Lung (tissue), 11 donors: ENCODE measurements at regions not wholly inside any gene's neighbourhood (a gene's known extent, or its start where the extent isn't known, plus 50 kb on each side); places are given as distances from the start of the nearest gene placed in this dataset.

Experiments
- ATAC-seq: fragments of 200-7000 bp; cut with Tn5 transposase; one replicate; pipeline ENCODE4 v1.9.1; 2020; ENCODE audit warnings: moderate number of reproducible peaks; ENCODE audit not compliant: insufficient read depth, low FRiP score
- DNase-seq, 3 donors: peaks; one replicate each; pipeline ENCODE4 v3.0.0-alpha.2; 2013 to 2017
- H3K27ac ChIP-seq, 2 donors: one replicate each; pipeline ENCODE4 v1.5.1; 2013; ENCODE audit warnings: mild to moderate bottlenecking in 2 of 2, moderate library complexity in 2 of 2, control low read depth in 1 of 2, inconsistent platforms in 1 of 2, low read depth in 1 of 2, low read length in 1 of 2
- H3K27me3 ChIP-seq, 3 donors: one replicate each; pipeline ENCODE4 v1.5.1; 2013; ENCODE audit warnings: low read length in 2 of 3; ENCODE audit not compliant: control insufficient read depth in 3 of 3, insufficient read depth in 3 of 3
- H3K36me3 ChIP-seq, 4 donors: one replicate each; pipeline ENCODE4 v1.5.1; 2013; ENCODE audit warnings: low read length in 4 of 4, mild to moderate bottlenecking in 1 of 4, moderate library complexity in 1 of 4; ENCODE audit not compliant: control insufficient read depth in 4 of 4, insufficient read depth in 4 of 4
- H3K4me1 ChIP-seq, 5 donors: one replicate each; pipeline ENCODE4 v1.5.1; 2013; ENCODE audit warnings: low read length in 5 of 5, mild to moderate bottlenecking in 2 of 5, moderate library complexity in 1 of 5; ENCODE audit not compliant: control insufficient read depth in 5 of 5, insufficient read depth in 5 of 5
- H3K4me3 ChIP-seq: one replicate; pipeline ENCODE4 v1.5.1; 2013; ENCODE audit warnings: mild to moderate bottlenecking, control low read depth, moderate library complexity
- H3K9ac ChIP-seq, 2 donors: one replicate each; pipeline ENCODE4 v1.5.1; 2013; ENCODE audit warnings: low read length in 2 of 2, control low read depth in 1 of 2; ENCODE audit not compliant: insufficient read depth in 1 of 2
- H3K9me3 ChIP-seq, 4 donors: one replicate each; pipeline ENCODE4 v1.5.1; 2013; ENCODE audit warnings: low read length in 3 of 4, mild to moderate bottlenecking in 1 of 4, moderate library complexity in 1 of 4; ENCODE audit not compliant: control insufficient read depth in 4 of 4, insufficient read depth in 3 of 4
- WGBS, 2 donors: extraction: QIAGEN DNeasy Blood & Tissue Kit; methylation state at CpG; one replicate each; pipeline ENCODE4 v1.1.7; 2013; 5-methylcytosine and 5-hydroxymethylcytosine counted together
- TF ChIP-seq, protein P1 (sequence below): IDR thresholded peaks from 2 replicates; pipeline ENCODE4 v1.5.1; 2012; ENCODE audit warnings: mild to moderate bottlenecking; ENCODE audit errors: control extremely low read depth, extremely low read depth
- donor health status: control.
- donor health status: control.
- donor health status: Bipolar disorder and iron deficiency.
- donor health status: healthy.
- donor health status: DM: yes; HTN: yes; CAD: no.

DNA sequence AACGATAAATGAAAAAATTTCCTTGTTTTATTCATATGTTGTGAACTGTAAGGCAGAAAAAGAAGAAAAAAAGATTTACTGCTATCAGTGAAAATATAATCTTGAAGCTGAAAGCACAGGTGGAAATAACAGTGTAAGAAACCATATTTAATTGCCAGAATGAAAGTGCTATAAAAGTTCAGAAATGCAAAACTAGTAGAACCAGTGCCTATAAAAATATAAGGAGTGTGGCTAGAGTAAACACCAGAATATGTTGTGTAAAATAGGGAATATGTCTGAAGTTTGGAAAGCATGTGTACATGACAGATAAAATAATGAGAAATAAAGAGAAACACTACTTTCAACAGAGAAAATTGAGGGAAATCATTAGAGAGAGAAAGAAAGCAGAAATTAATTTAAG lies 350.5 kb upstream of the NPSR1 start:
- Histone ChIP-seq H3K4me1 (no peaks in the 10 kb centered on the region), H3K4me3 (no peak overlapping the region), H3K27ac (no peak overlapping the region), H3K27me3 (no peaks in the 10 kb centered on the region), H3K9ac (no peak overlapping the region), H3K9me3 (peaks cover 0 to 4% (median 0%) of the 10 kb centered on the region in 4 donors), H3K36me3 (no peaks in the 10 kb centered on the region)
- TF ChIP-seq, protein P1, sequence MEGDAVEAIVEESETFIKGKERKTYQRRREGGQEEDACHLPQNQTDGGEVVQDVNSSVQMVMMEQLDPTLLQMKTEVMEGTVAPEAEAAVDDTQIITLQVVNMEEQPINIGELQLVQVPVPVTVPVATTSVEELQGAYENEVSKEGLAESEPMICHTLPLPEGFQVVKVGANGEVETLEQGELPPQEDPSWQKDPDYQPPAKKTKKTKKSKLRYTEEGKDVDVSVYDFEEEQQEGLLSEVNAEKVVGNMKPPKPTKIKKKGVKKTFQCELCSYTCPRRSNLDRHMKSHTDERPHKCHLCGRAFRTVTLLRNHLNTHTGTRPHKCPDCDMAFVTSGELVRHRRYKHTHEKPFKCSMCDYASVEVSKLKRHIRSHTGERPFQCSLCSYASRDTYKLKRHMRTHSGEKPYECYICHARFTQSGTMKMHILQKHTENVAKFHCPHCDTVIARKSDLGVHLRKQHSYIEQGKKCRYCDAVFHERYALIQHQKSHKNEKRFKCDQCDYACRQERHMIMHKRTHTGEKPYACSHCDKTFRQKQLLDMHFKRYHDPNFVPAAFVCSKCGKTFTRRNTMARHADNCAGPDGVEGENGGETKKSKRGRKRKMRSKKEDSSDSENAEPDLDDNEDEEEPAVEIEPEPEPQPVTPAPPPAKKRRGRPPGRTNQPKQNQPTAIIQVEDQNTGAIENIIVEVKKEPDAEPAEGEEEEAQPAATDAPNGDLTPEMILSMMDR, result no peak
- DNase-seq, result no peak
- 66 to 72% methylated on average over 1 of the region's 1 CpG for WGBS, 2 donors
- ATAC-seq, result no peak

DNA sequence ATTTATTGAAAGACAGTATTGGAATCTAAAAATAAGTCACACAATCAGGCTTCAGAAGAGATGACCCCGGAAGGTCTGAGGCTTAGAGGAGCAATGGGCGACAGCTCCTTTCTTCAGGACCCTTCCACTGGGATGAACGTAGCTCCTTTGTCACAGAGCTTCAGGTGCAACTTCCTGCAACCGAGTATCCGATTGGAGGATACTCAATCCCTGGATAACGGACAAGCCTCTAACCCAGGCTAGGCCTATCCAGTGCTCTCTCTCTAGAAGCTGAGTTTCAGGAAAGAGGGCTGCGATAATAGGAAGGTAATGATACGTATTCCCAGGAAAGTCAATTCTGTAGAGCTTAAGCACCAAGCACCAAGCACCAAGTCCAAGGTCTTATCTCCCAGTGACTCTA lies 349.4 kb upstream of the NPSR1 start:
- DNase-seq, result no peak
- H3K36me3 ChIP-seq, result no peaks in the 10 kb centered on the region
- H3K4me3 ChIP-seq, result no peak overlapping the region
- H3K9me3 ChIP-seq, result peaks cover 0 to 6% (median 2%) of the 10 kb centered on the region in 4 donors
- no peaks in the 10 kb centered on the region for H3K27me3 ChIP-seq
- TF ChIP-seq, protein P1, result no peak
- no peak overlapping the region for H3K27ac ChIP-seq
- no peak overlapping the region for H3K9ac ChIP-seq
- WGBS, 2 donors, result 86 to 93% methylated on average over 8 of the region's 8 CpGs
- no peaks in the 10 kb centered on the region for H3K4me1 ChIP-seq
- no peak for ATAC-seq

DNA sequence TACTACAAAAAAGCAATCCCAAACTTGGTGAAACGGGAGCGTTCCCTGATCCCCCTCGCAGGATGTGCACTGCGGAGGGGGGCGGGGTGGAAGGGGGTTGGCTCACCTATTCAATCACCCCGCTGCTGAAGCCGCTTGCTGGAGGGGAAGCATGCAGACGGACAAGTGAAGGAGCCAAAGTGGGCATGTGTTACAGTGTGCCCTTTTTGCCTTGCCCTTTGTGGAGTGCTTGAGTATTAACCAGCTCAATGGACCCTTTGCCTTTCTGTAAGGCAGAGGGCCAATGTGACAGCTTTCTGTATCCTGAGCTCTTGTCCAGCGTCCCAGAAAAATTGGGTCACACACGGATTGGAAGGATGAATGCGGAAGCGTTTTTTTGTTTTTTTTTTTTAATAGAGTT lies 348.9 kb upstream of the NPSR1 start:
- Histone ChIP-seq H3K36me3 (no peaks in the 10 kb centered on the region), H3K27ac (no peak overlapping the region), H3K9me3 (peaks cover 0 to 6% (median 2%) of the 10 kb centered on the region in 4 donors), H3K27me3 (no peaks in the 10 kb centered on the region), H3K4me1 (no peaks in the 10 kb centered on the region), H3K9ac (no peak overlapping the region), H3K4me3 (no peak overlapping the region)
- no peak for DNase-seq
- 92 to 95% methylated on average over 12 of the region's 12 CpGs for WGBS, 2 donors
- no peak for ATAC-seq
- TF ChIP-seq, protein P1, result no peak

DNA sequence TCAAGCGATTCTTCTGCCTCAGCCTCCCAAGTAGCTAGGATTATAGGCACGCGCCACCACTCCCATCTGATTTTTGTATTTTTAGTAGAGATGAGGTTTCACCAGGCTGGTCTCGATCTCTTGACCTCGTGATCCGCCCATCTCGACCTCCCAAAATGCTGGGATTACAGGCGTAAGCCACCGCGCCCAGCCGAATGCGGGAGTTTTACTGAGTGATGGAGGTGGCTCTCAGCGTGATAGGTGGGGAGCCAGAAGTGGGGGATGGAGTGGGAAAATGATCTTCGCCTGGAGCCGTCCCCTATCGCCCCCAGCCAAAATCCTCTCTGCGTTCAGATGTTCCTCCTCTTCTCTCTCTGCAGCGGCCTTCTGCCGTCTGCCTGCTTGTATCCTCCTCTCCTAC lies 348.4 kb upstream of the NPSR1 start:
- ATAC-seq, result no peak
- Histone ChIP-seq H3K27ac (no peak overlapping the region), H3K36me3 (no peaks in the 10 kb centered on the region), H3K4me1 (no peaks in the 10 kb centered on the region), H3K9me3 (peaks cover 0 to 6% (median 2%) of the 10 kb centered on the region in 4 donors), H3K9ac (no peak overlapping the region), H3K27me3 (no peaks in the 10 kb centered on the region), H3K4me3 (no peak overlapping the region)
- TF ChIP-seq, protein P1, result no peak
- DNase-seq, result no peak
- WGBS, 2 donors, result 92 to 98% methylated on average over 19 of the region's 19 CpGs
